ENCODE measurements at regions not wholly inside any gene's neighbourhood (a gene's known extent, or its start where the extent isn't known, plus 50 kb on each side); places are given as distances from the start of the nearest gene placed in this dataset.

DNA sequence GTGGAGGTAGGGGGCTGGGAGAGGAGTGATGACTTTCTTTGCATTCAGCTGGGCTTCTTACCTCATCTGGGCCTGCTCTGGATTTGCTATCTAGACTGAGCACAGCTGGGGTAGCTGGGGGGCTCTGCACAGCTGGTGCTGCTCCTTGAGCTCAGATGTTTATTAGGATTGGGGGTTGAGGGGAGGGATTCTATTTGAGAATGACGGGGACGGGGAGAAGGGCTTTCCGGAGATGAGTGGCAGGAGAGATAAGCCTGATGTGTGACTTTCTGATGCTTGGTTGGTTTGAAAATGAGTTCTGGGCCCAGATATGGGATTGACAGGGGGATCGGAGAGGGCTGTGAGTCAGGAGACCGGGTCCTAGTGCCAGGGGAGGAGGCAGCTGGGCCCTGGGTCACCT is 146.1 kb upstream of the CSF3R start:
- TF ChIP-seq, protein P1, sequence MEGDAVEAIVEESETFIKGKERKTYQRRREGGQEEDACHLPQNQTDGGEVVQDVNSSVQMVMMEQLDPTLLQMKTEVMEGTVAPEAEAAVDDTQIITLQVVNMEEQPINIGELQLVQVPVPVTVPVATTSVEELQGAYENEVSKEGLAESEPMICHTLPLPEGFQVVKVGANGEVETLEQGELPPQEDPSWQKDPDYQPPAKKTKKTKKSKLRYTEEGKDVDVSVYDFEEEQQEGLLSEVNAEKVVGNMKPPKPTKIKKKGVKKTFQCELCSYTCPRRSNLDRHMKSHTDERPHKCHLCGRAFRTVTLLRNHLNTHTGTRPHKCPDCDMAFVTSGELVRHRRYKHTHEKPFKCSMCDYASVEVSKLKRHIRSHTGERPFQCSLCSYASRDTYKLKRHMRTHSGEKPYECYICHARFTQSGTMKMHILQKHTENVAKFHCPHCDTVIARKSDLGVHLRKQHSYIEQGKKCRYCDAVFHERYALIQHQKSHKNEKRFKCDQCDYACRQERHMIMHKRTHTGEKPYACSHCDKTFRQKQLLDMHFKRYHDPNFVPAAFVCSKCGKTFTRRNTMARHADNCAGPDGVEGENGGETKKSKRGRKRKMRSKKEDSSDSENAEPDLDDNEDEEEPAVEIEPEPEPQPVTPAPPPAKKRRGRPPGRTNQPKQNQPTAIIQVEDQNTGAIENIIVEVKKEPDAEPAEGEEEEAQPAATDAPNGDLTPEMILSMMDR (IDR thresholded peaks at IDR 0.05): no peak
- TF ChIP-seq POLR2A (IDR thresholded peaks at IDR 0.05): no peak

Measured in prostate gland (tissue), 2 donors.